ENCODE measurements at regions not wholly inside any gene's neighbourhood (a gene's known extent, or its start where the extent isn't known, plus 50 kb on each side); places are given as distances from the start of the nearest gene placed in this dataset.
"Not testable (repeated sequence)": the region's sequence is repeated elsewhere in the genome, so short reads cannot be mapped to it uniquely, and the experiment has no call there.

- H3K27ac Mint-ChIP-seq: no peak overlapping the region
- H3K4me3 Mint-ChIP-seq: no peak overlapping the region
- no peaks in the 10 kb centered on the region for H3K9me3 Mint-ChIP-seq
- H3K27me3 Mint-ChIP-seq (ENCODE audit: low read depth): no peaks in the 10 kb centered on the region
- H3K4me1 Mint-ChIP-seq (ENCODE audit: low read depth): no peaks in the 10 kb centered on the region
- intact Hi-C loops (cut with micrococcal nuclease): no loop called here
- CTCF ChIA-PET: no interaction called here
- DNase-seq: no peak
- H3K36me3 Mint-ChIP-seq (ENCODE audit: low read depth): no peaks in the 10 kb centered on the region
Observed at GRCh38 chr18:6495536-6495935, 80.8 kb upstream of the L3MBTL4 start.

- H3K4me1 Mint-ChIP-seq (ENCODE audit: low read depth): no peaks in the 10 kb centered on the region
- intact Hi-C loops (cut with micrococcal nuclease): no loop called here
- H3K27me3 Mint-ChIP-seq (ENCODE audit: low read depth): no peaks in the 10 kb centered on the region
- H3K27ac Mint-ChIP-seq: no peak overlapping the region
- H3K9me3 Mint-ChIP-seq: peaks cover 2% of the 10 kb centered on the region
- H3K4me3 Mint-ChIP-seq: no peak overlapping the region
- no peaks in the 10 kb centered on the region for H3K36me3 Mint-ChIP-seq (ENCODE audit: low read depth)
- CTCF ChIA-PET: no interaction called here
- no peak for DNase-seq
Observed at GRCh38 chr18:6497543-6497942, 82.8 kb upstream of the L3MBTL4 start.

- H3K27me3 Mint-ChIP-seq (ENCODE audit: low read depth): no peaks in the 10 kb centered on the region
- no peak overlapping the region for H3K4me3 Mint-ChIP-seq
- no peak overlapping the region for H3K27ac Mint-ChIP-seq
- CTCF ChIA-PET: no interaction called here
- H3K4me1 Mint-ChIP-seq (ENCODE audit: low read depth): no peaks in the 10 kb centered on the region
- H3K36me3 Mint-ChIP-seq (ENCODE audit: low read depth): no peaks in the 10 kb centered on the region
- peaks cover 2% of the 10 kb centered on the region for H3K9me3 Mint-ChIP-seq
- intact Hi-C loops (cut with micrococcal nuclease): no loop called here
- no peak for DNase-seq
Observed at GRCh38 chr18:6498289-6498856, 83.7 kb upstream of the L3MBTL4 start.

- peaks cover 2% of the 10 kb centered on the region for H3K9me3 Mint-ChIP-seq
- H3K4me3 Mint-ChIP-seq: no peak overlapping the region
- CTCF ChIA-PET: no interaction called here
- intact Hi-C loops (cut with micrococcal nuclease): no loop called here
- DNase-seq: no peak
- no peaks in the 10 kb centered on the region for H3K4me1 Mint-ChIP-seq (ENCODE audit: low read depth)
- no peak overlapping the region for H3K27ac Mint-ChIP-seq
- no peaks in the 10 kb centered on the region for H3K36me3 Mint-ChIP-seq (ENCODE audit: low read depth)
- peaks cover 4% of the 10 kb centered on the region for H3K27me3 Mint-ChIP-seq (ENCODE audit: low read depth)
Observed at GRCh38 chr18:6504605-6505497, 90.1 kb upstream of the L3MBTL4 start.

- Mint-ChIP-seq H3K27ac (no peak overlapping the region), H3K27me3 (ENCODE audit: low read depth) (peaks cover 4% of the 10 kb centered on the region), H3K36me3 (ENCODE audit: low read depth) (no peaks in the 10 kb centered on the region), H3K4me3 (no peak overlapping the region), H3K4me1 (ENCODE audit: low read depth) (no peaks in the 10 kb centered on the region), H3K9me3 (peaks cover 2% of the 10 kb centered on the region)
- no peak for DNase-seq
- CTCF ChIA-PET: no interaction called here
- intact Hi-C loops (cut with micrococcal nuclease): no loop called here
Observed at GRCh38 chr18:6505498-6505875, 90.8 kb upstream of the L3MBTL4 start.

GRCh38 chr18:6509417-6509816 lies 94.7 kb upstream of the L3MBTL4 start:
- Mint-ChIP-seq H3K27me3 (ENCODE audit: low read depth) (peaks cover 4% of the 10 kb centered on the region), H3K36me3 (ENCODE audit: low read depth) (no peaks in the 10 kb centered on the region), H3K9me3 (no peaks in the 10 kb centered on the region), H3K27ac (no peak overlapping the region), H3K4me3 (no peak overlapping the region), H3K4me1 (ENCODE audit: low read depth) (no peaks in the 10 kb centered on the region)
- DNase-seq: no peak
- CTCF ChIA-PET: no interaction called here
- intact Hi-C loops (cut with micrococcal nuclease): no loop called here

- H3K4me1 Mint-ChIP-seq (ENCODE audit: low read depth): no peaks in the 10 kb centered on the region
- intact Hi-C loops (cut with micrococcal nuclease): no loop called here
- H3K27ac Mint-ChIP-seq: no peak overlapping the region
- CTCF ChIA-PET: no interaction called here
- DNase-seq: no peak
- H3K36me3 Mint-ChIP-seq (ENCODE audit: low read depth): no peaks in the 10 kb centered on the region
- H3K27me3 Mint-ChIP-seq (ENCODE audit: low read depth): peaks cover 4% of the 10 kb centered on the region
- H3K9me3 Mint-ChIP-seq: no peaks in the 10 kb centered on the region
- H3K4me3 Mint-ChIP-seq: no peak overlapping the region
Observed at GRCh38 chr18:6509832-6510231, 95.1 kb upstream of the L3MBTL4 start.

GRCh38 chr18:6520901-6521300 lies 106.2 kb upstream of the L3MBTL4 start:
- Mint-ChIP-seq H3K9me3 (peaks cover 17% of the 10 kb centered on the region), H3K27me3 (ENCODE audit: low read depth) (peaks cover 9% of the 10 kb centered on the region), H3K27ac (no peak overlapping the region), H3K4me1 (ENCODE audit: low read depth) (no peaks in the 10 kb centered on the region), H3K36me3 (ENCODE audit: low read depth) (no peaks in the 10 kb centered on the region), H3K4me3 (no peak overlapping the region)
- CTCF ChIA-PET: interaction anchor here (1.2 kb wide), 1 partner anchor 641 kb away, joined by 3 read pairs; no protein-coding TSS in a partner anchor
- DNase-seq: no peak
- intact Hi-C loops (cut with micrococcal nuclease): no loop called here

GRCh38 chr18:6521803-6522418 lies 107.2 kb upstream of the L3MBTL4 start:
- peak; percentile 38 for DNase-seq
- no peak overlapping the region for H3K27ac Mint-ChIP-seq
- intact Hi-C loops (cut with micrococcal nuclease): loop anchor here (1.0 kb wide), 1 partner anchor 643 kb away; no protein-coding TSS in a partner anchor
- H3K36me3 Mint-ChIP-seq (ENCODE audit: low read depth): no peaks in the 10 kb centered on the region
- peaks cover 16% of the 10 kb centered on the region for H3K9me3 Mint-ChIP-seq
- H3K27me3 Mint-ChIP-seq (ENCODE audit: low read depth): peaks cover 9% of the 10 kb centered on the region
- CTCF ChIA-PET: interaction anchor here (0.6 to 1.2 kb wide), 3 partner anchors 32 to 642 kb away, joined by 3 read pairs; no protein-coding TSS in a partner anchor
- no peak overlapping the region for H3K4me3 Mint-ChIP-seq
- no peaks in the 10 kb centered on the region for H3K4me1 Mint-ChIP-seq (ENCODE audit: low read depth)

GRCh38 chr18:6525604-6526003 lies 110.9 kb upstream of the L3MBTL4 start:
- intact Hi-C loops (cut with micrococcal nuclease): no loop called here

GRCh38 chr18:6537475-6537874 lies 122.8 kb upstream of the L3MBTL4 start:
- intact Hi-C loops (cut with micrococcal nuclease): no loop called here
- no peak overlapping the region for H3K27ac Mint-ChIP-seq
- H3K4me3 Mint-ChIP-seq: no peak overlapping the region
- no peaks in the 10 kb centered on the region for H3K36me3 Mint-ChIP-seq (ENCODE audit: low read depth)
- H3K27me3 Mint-ChIP-seq (ENCODE audit: low read depth): no peaks in the 10 kb centered on the region
- DNase-seq: no peak
- H3K4me1 Mint-ChIP-seq (ENCODE audit: low read depth): no peaks in the 10 kb centered on the region
- H3K9me3 Mint-ChIP-seq: no peaks in the 10 kb centered on the region
- CTCF ChIA-PET: no interaction called here

More at GRCh38 chr18:6525604-6526003, 110.9 kb upstream of the L3MBTL4 start:
- Mint-ChIP-seq H3K27me3 (ENCODE audit: low read depth) (peaks cover 9% of the 10 kb centered on the region), H3K4me1 (ENCODE audit: low read depth) (no peaks in the 10 kb centered on the region), H3K4me3 (no peak overlapping the region), H3K36me3 (ENCODE audit: low read depth) (no peaks in the 10 kb centered on the region), H3K27ac (no peak overlapping the region), H3K9me3 (peaks cover 16% of the 10 kb centered on the region)
- no peak for DNase-seq
- CTCF ChIA-PET: no interaction called here

- H3K36me3 Mint-ChIP-seq (ENCODE audit: low read depth); DNase-seq; H3K4me3 Mint-ChIP-seq; intact Hi-C loops (cut with micrococcal nuclease); H3K27ac Mint-ChIP-seq; CTCF ChIA-PET; H3K9me3 Mint-ChIP-seq; H3K4me1 Mint-ChIP-seq (ENCODE audit: low read depth); H3K27me3 Mint-ChIP-seq (ENCODE audit: low read depth): not testable (repeated sequence)
Observed at GRCh38 chr18:6541131-6541679, 126.5 kb upstream of the L3MBTL4 start.
